ENCODE measurements at regions not wholly inside any gene's neighbourhood (a gene's known extent, or its start where the extent isn't known, plus 50 kb on each side); places are given as distances from the start of the nearest gene placed in this dataset.

DNA sequence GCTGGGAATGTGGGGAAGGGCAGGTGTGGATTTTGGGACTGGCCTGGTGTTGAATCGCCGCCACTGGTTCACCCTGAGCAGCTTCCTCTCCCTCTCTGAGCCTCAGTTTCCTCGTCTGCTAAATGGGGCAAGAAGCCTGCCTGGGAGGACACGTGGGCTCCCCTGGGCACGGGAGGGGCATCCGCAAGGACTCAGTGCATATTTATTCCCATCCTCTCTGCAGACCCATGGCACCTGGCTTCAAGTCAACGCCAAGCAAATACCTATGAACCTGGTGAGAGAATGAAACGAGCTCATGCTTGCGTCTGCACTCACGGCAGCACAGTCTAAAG is 234.4 kb downstream of the PTPRU start:
- no peak for DNase-seq
- Histone ChIP-seq H3K27me3 (ENCODE audit: insufficient read depth, low read depth, severe bottlenecking) (no peaks in the 10 kb centered on the region), H3K36me3 (no peaks in the 10 kb centered on the region), H3K27ac (peak overlapping the region; percentile 85), H3K9me3 (ENCODE audit: severe bottlenecking) (peaks cover 2% of the 10 kb centered on the region), H3K4me3 (ENCODE audit: low read depth, low read length) (no peak overlapping the region)
- TF ChIP-seq, protein P1, sequence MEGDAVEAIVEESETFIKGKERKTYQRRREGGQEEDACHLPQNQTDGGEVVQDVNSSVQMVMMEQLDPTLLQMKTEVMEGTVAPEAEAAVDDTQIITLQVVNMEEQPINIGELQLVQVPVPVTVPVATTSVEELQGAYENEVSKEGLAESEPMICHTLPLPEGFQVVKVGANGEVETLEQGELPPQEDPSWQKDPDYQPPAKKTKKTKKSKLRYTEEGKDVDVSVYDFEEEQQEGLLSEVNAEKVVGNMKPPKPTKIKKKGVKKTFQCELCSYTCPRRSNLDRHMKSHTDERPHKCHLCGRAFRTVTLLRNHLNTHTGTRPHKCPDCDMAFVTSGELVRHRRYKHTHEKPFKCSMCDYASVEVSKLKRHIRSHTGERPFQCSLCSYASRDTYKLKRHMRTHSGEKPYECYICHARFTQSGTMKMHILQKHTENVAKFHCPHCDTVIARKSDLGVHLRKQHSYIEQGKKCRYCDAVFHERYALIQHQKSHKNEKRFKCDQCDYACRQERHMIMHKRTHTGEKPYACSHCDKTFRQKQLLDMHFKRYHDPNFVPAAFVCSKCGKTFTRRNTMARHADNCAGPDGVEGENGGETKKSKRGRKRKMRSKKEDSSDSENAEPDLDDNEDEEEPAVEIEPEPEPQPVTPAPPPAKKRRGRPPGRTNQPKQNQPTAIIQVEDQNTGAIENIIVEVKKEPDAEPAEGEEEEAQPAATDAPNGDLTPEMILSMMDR (IDR thresholded peaks at IDR 0.05; ENCODE audit: low read depth, low read length): no peak

DNA sequence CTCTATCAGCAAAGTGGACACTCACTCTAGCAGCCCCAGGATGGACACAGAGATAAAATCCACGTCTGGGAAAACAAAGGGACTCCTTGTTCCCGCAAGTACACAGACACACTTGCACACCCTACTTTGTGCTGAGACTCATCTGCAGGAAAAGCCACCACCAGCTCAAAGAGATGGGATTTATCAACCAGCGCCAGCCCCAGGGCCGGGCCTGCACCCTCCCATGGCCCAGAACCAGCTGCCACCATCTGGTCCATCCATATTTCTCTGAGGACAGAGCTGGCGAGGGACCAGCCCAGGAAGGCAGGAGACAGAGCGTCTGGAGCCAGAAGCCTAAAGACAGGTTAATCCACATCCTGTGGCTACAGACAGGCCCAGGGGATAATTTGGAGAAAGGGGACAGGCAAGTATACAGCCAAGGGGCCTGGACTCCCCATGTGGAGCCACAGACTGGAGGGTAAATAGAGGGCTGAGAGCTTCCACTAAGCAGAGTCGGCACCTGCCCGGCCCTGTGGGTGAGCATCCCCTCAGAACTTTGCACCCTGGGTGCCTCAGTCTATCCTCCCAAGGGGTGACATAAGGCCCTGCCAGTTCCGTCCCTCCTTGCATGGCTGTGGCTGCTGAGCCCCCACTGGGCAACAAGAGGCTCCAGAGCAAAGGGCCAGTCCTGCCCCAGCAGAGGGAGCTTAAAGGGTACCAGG is 233.9 kb downstream of the PTPRU start:
- H3K9me3 ChIP-seq (ENCODE audit: severe bottlenecking): peaks cover 2% of the 10 kb centered on the region
- no peaks in the 10 kb centered on the region for H3K36me3 ChIP-seq
- no peaks in the 10 kb centered on the region for H3K27me3 ChIP-seq (ENCODE audit: insufficient read depth, low read depth, severe bottlenecking)
- H3K27ac ChIP-seq: peak overlapping the region; percentile 85
- no peak overlapping the region for H3K4me3 ChIP-seq (ENCODE audit: low read depth, low read length)
- TF ChIP-seq, protein P1 (IDR thresholded peaks at IDR 0.05; ENCODE audit: low read depth, low read length): no peak
- DNase-seq: peak; percentile 90

DNA sequence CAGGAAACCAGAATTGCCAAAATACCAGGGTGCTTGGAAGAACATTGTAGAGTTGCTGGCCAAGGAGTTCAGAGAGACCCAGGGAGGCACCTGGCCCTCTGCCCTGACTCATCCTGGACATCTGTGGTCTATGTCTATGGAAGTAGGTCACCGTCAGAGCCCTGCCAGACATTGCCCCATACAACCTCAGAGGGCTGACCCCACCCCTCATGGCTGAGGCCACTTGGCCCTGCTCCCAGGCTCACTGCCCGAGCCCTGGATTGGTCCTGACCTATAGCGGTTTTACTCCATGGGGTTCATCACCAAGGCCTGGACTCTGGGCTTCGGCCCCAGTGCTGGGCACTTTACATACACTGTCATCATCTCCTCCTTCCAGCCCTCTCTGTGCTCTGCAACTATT is 233.1 kb downstream of the PTPRU start:
- H3K4me3 ChIP-seq (ENCODE audit: low read depth, low read length): no peak overlapping the region
- TF ChIP-seq, protein P1 (IDR thresholded peaks at IDR 0.05; ENCODE audit: low read depth, low read length): no peak
- peaks cover 4% of the 10 kb centered on the region for H3K9me3 ChIP-seq (ENCODE audit: severe bottlenecking)
- peak overlapping the region; percentile 85 for H3K27ac ChIP-seq
- H3K27me3 ChIP-seq (ENCODE audit: insufficient read depth, low read depth, severe bottlenecking): no peaks in the 10 kb centered on the region
- no peaks in the 10 kb centered on the region for H3K36me3 ChIP-seq
- peak; percentile 73 for DNase-seq

DNA sequence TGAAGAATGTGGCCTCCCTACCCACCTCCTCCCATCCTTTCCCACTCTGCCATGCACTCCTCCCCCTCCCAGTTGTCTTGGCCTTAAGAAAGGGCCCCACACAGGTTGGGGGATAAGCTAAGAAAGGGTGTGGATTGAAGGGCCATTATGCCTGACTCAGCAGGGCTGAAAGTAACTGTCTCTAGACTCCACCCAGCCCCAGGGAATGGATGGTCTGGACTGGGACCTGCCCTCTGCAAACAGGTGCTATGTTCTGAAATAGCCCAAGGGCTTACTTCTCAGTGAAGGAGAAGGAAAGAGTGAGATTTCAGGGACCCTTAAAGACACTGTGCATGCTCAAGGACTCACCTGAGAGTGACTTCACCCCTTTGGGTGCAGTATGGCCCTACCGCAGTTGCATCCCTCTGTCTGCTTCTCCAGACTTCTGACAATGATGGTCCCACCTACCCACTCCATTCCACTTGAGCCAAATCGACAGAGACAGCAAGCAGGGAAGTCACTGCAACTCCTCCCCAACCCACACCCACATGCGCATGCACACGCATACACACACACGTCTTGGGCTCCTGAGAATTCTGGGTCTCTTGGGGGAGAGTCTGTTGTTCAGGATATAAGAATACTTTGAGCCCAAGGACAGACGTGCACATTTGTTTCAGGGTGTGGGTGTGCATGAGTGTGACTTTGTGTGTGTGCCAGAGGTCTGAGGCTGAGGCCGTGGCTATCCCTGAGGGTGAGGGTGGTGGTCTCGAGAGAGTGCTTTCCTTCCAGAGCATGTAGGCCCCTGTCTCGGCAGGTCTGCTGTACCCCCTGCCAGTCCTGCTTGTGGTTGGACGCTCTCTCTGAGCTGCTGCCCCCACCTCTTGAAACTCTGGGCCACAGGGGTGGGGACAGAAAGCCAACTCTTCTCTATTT is 231.9 kb downstream of the PTPRU start:
- TF ChIP-seq, protein P1 (IDR thresholded peaks at IDR 0.05; ENCODE audit: low read depth, low read length): no peak
- Histone ChIP-seq H3K9me3 (ENCODE audit: severe bottlenecking) (peaks cover 4% of the 10 kb centered on the region), H3K27ac (peak overlapping the region; percentile 85), H3K27me3 (ENCODE audit: insufficient read depth, low read depth, severe bottlenecking) (no peaks in the 10 kb centered on the region), H3K4me3 (ENCODE audit: low read depth, low read length) (no peak overlapping the region), H3K36me3 (no peaks in the 10 kb centered on the region)
- no peak for DNase-seq

DNA sequence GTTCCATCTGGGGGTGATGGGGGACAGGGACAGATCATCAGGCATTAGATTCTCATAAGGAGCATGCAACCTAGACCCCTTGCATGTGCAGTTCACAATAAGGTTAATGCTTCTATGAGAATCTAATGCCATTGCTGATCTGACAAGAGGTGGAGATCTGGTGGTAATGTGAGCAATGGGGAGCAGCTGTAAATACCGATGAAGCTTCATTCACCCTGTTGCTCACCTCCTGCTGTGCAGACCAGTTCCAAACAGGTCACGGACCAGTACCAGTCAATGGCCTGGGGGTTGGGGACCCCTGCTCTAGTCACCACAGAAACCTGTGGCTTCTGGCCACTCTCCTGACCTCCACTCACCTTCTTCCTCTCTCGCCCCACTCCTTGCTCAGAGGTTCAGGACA is 229.9 kb downstream of the PTPRU start:
- H3K9me3 ChIP-seq (ENCODE audit: severe bottlenecking): peaks cover 4% of the 10 kb centered on the region
- no peaks in the 10 kb centered on the region for H3K36me3 ChIP-seq
- TF ChIP-seq, protein P1 (IDR thresholded peaks at IDR 0.05; ENCODE audit: low read depth, low read length): no peak
- no peak overlapping the region for H3K27ac ChIP-seq
- H3K27me3 ChIP-seq (ENCODE audit: insufficient read depth, low read depth, severe bottlenecking): no peaks in the 10 kb centered on the region
- DNase-seq: no peak
- no peak overlapping the region for H3K4me3 ChIP-seq (ENCODE audit: low read depth, low read length)
